ENCODE measurements at regions not wholly inside any gene's neighbourhood (a gene's known extent, or its start where the extent isn't known, plus 50 kb on each side); places are given as distances from the start of the nearest gene placed in this dataset.

- H2AFZ ChIP-seq, result no peak overlapping the region
- H3K27me3 ChIP-seq (replicated peaks; ENCODE audit: insufficient read depth), result peaks cover 9% of the 10 kb centered on the region; the same call in 1 of the 2 replicates
- H3K4me3 ChIP-seq, result no peak overlapping the region
- no peak for DNase-seq
- no peaks in the 10 kb centered on the region for H3K79me2 ChIP-seq (ENCODE audit: insufficient read depth)
- H3K36me3 ChIP-seq (ENCODE audit: low read depth), result no peaks in the 10 kb centered on the region
- in situ Hi-C loops (cut with MboI), result no loop called here
- no peaks in the 10 kb centered on the region for H4K20me1 ChIP-seq (ENCODE audit: insufficient read depth)
- no peak for TF ChIP-seq EZH2phosphoT487 (IDR thresholded peaks at IDR 0.05; ENCODE audit: insufficient read depth, low read depth)
- no peak for TF ChIP-seq EZH2 (IDR thresholded peaks at IDR 0.05; ENCODE audit: insufficient read depth, poor library complexity, severe bottlenecking)
- no peaks in the 10 kb centered on the region for H3K9me3 ChIP-seq (ENCODE audit: low read depth)
- 68 to 71% methylated on average over 5 of the region's 5 CpGs for WGBS, 2 experiments (ENCODE audit: low coverage in 1 of 2, low lambda C conversion rate in 2 of 2, missing lambda C conversion rate in 2 of 2)
- H3K4me1 ChIP-seq (ENCODE audit: insufficient read depth), result no peaks in the 10 kb centered on the region
- no peak overlapping the region for H3K27ac ChIP-seq
- H3K4me2 ChIP-seq (ENCODE audit: unreplicated experiment), result no peak overlapping the region
- H3K9ac ChIP-seq, result no peak overlapping the region
- no peaks in the 10 kb centered on the region for H3F3A ChIP-seq (ENCODE audit: insufficient read depth)
- no peaks in the 10 kb centered on the region for H3K9me2 ChIP-seq (ENCODE audit: insufficient read depth)
These were observed 235.8 kb downstream of the EFNB2 start for GRCh38 chr13:106299621-106300020.

- H3K9me3 ChIP-seq (ENCODE audit: low read depth), result no peaks in the 10 kb centered on the region
- H3K79me2 ChIP-seq (ENCODE audit: insufficient read depth), result no peaks in the 10 kb centered on the region
- no peak overlapping the region for H3K9ac ChIP-seq
- H3K27me3 ChIP-seq (replicated peaks; ENCODE audit: insufficient read depth), result peaks cover 9% of the 10 kb centered on the region; the same call in 1 of the 2 replicates
- WGBS, 2 experiments (ENCODE audit: low coverage in 1 of 2, low lambda C conversion rate in 2 of 2, missing lambda C conversion rate in 2 of 2), result 38 to 67% methylated on average over 1 of the region's 1 CpG
- H3K4me3 ChIP-seq, result no peak overlapping the region
- H3F3A ChIP-seq (ENCODE audit: insufficient read depth), result no peaks in the 10 kb centered on the region
- no peaks in the 10 kb centered on the region for H4K20me1 ChIP-seq (ENCODE audit: insufficient read depth)
- no peak overlapping the region for H2AFZ ChIP-seq
- no peak overlapping the region for H3K4me2 ChIP-seq (ENCODE audit: unreplicated experiment)
- H3K9me2 ChIP-seq (ENCODE audit: insufficient read depth), result no peaks in the 10 kb centered on the region
- H3K4me1 ChIP-seq (ENCODE audit: insufficient read depth), result no peaks in the 10 kb centered on the region
- TF ChIP-seq EZH2 (IDR thresholded peaks at IDR 0.05; ENCODE audit: insufficient read depth, poor library complexity, severe bottlenecking) (no peak), EZH2phosphoT487 (IDR thresholded peaks at IDR 0.05; ENCODE audit: insufficient read depth, low read depth) (no peak)
- in situ Hi-C loops (cut with MboI), result no loop called here
- no peak for DNase-seq
- H3K27ac ChIP-seq, result no peak overlapping the region
- no peaks in the 10 kb centered on the region for H3K36me3 ChIP-seq (ENCODE audit: low read depth)
These were observed 238.2 kb downstream of the EFNB2 start for GRCh38 chr13:106297283-106297682.

- Histone ChIP-seq H3K36me3 (ENCODE audit: low read depth) (no peaks in the 10 kb centered on the region), H4K20me1 (ENCODE audit: insufficient read depth) (no peaks in the 10 kb centered on the region), H3K4me2 (ENCODE audit: unreplicated experiment) (no peak overlapping the region), H3K79me2 (ENCODE audit: insufficient read depth) (no peaks in the 10 kb centered on the region), H3K4me1 (ENCODE audit: insufficient read depth) (no peaks in the 10 kb centered on the region), H3K9ac (no peak overlapping the region), H3K27ac (no peak overlapping the region), H3K9me3 (ENCODE audit: low read depth) (no peaks in the 10 kb centered on the region), H3K4me3 (no peak overlapping the region), H3K9me2 (ENCODE audit: insufficient read depth) (no peaks in the 10 kb centered on the region), H2AFZ (no peak overlapping the region), H3F3A (ENCODE audit: insufficient read depth) (no peaks in the 10 kb centered on the region), H3K27me3 (replicated peaks; ENCODE audit: insufficient read depth) (peaks cover 9% of the 10 kb centered on the region; the same call in 1 of the 2 replicates)
- in situ Hi-C loops (cut with MboI), result no loop called here
- 77 to 81% methylated on average over 3 of the region's 3 CpGs for WGBS, 2 experiments (ENCODE audit: low coverage in 1 of 2, low lambda C conversion rate in 2 of 2, missing lambda C conversion rate in 2 of 2)
- TF ChIP-seq EZH2phosphoT487 (IDR thresholded peaks at IDR 0.05; ENCODE audit: insufficient read depth, low read depth) (no peak), EZH2 (IDR thresholded peaks at IDR 0.05; ENCODE audit: insufficient read depth, poor library complexity, severe bottlenecking) (no peak)
- no peak for DNase-seq
These were observed 238.7 kb downstream of the EFNB2 start for GRCh38 chr13:106296723-106297122.

GRCh38 chr13:106295971-106296370 lies 239.5 kb downstream of the EFNB2 start:
- H3K36me3 ChIP-seq (ENCODE audit: low read depth), result no peaks in the 10 kb centered on the region
- H3K4me2 ChIP-seq (ENCODE audit: unreplicated experiment), result no peak overlapping the region
- no peak for DNase-seq
- no peak overlapping the region for H2AFZ ChIP-seq
- TF ChIP-seq EZH2phosphoT487 (IDR thresholded peaks at IDR 0.05; ENCODE audit: insufficient read depth, low read depth), result no peak
- no peak for TF ChIP-seq EZH2 (IDR thresholded peaks at IDR 0.05; ENCODE audit: insufficient read depth, poor library complexity, severe bottlenecking)
- WGBS, 2 experiments (ENCODE audit: low coverage in 1 of 2, low lambda C conversion rate in 2 of 2, missing lambda C conversion rate in 2 of 2), result 81 to 85% methylated on average over 7 of the region's 7 CpGs
- no peaks in the 10 kb centered on the region for H3K4me1 ChIP-seq (ENCODE audit: insufficient read depth)
- no peaks in the 10 kb centered on the region for H3K9me3 ChIP-seq (ENCODE audit: low read depth)
- no peak overlapping the region for H3K9ac ChIP-seq
- no peaks in the 10 kb centered on the region for H4K20me1 ChIP-seq (ENCODE audit: insufficient read depth)
- peaks cover 9% of the 10 kb centered on the region; the same call in 1 of the 2 replicates for H3K27me3 ChIP-seq (replicated peaks; ENCODE audit: insufficient read depth)
- no peaks in the 10 kb centered on the region for H3F3A ChIP-seq (ENCODE audit: insufficient read depth)
- no peak overlapping the region for H3K27ac ChIP-seq
- in situ Hi-C loops (cut with MboI), result no loop called here
- H3K79me2 ChIP-seq (ENCODE audit: insufficient read depth), result no peaks in the 10 kb centered on the region
- H3K9me2 ChIP-seq (ENCODE audit: insufficient read depth), result no peaks in the 10 kb centered on the region
- no peak overlapping the region for H3K4me3 ChIP-seq

- no peak overlapping the region for H3K4me3 ChIP-seq
- H4K20me1 ChIP-seq (ENCODE audit: insufficient read depth), result no peaks in the 10 kb centered on the region
- no peaks in the 10 kb centered on the region for H3K79me2 ChIP-seq (ENCODE audit: insufficient read depth)
- WGBS, 2 experiments (ENCODE audit: low coverage in 1 of 2, low lambda C conversion rate in 2 of 2, missing lambda C conversion rate in 2 of 2), result 92 to 97% methylated on average over 1 of the region's 1 CpG
- no peak overlapping the region for H3K27ac ChIP-seq
- no peak overlapping the region for H3K4me2 ChIP-seq (ENCODE audit: unreplicated experiment)
- TF ChIP-seq EZH2phosphoT487 (IDR thresholded peaks at IDR 0.05; ENCODE audit: insufficient read depth, low read depth), result no peak
- no peak for TF ChIP-seq EZH2 (IDR thresholded peaks at IDR 0.05; ENCODE audit: insufficient read depth, poor library complexity, severe bottlenecking)
- in situ Hi-C loops (cut with MboI), result no loop called here
- H2AFZ ChIP-seq, result no peak overlapping the region
- H3K27me3 ChIP-seq (replicated peaks; ENCODE audit: insufficient read depth), result peaks cover 5% of the 10 kb centered on the region; the same call in 1 of the 2 replicates
- no peak overlapping the region for H3K9ac ChIP-seq
- H3K9me3 ChIP-seq (ENCODE audit: low read depth), result no peaks in the 10 kb centered on the region
- H3K36me3 ChIP-seq (ENCODE audit: low read depth), result no peaks in the 10 kb centered on the region
- no peaks in the 10 kb centered on the region for H3K4me1 ChIP-seq (ENCODE audit: insufficient read depth)
- DNase-seq, result peak; percentile 56
- no peaks in the 10 kb centered on the region for H3F3A ChIP-seq (ENCODE audit: insufficient read depth)
- no peaks in the 10 kb centered on the region for H3K9me2 ChIP-seq (ENCODE audit: insufficient read depth)
These were observed 244.5 kb downstream of the EFNB2 start for GRCh38 chr13:106291006-106291405.
